Activated CD4-positive, alpha-beta T cell treated with anti-CD3 and anti-CD28 coated beads, Interleukin-2, amount 10 ng/mL, durations not matched to agents 7 days and 5 days (primary cell): ENCODE measurements at regions not wholly inside any gene's neighbourhood (a gene's known extent, or its start where the extent isn't known, plus 50 kb on each side); places are given as distances from the start of the nearest gene placed in this dataset.

Experiments used
- CTCF ChIA-PET: fragments of 350-600 bp; sonication (Branson Sonifier 250); formaldehyde crosslinking; loops from one replicate; lab custom pipeline; 2021; ENCODE audit warnings: antibody characterized with exemption; lab: Charles Lee
- POLR2A ChIA-PET: fragments of 350-600 bp; sonication (Branson Sonifier 250); formaldehyde crosslinking; loops from one replicate; lab custom pipeline; 2021; ENCODE audit warnings: antibody characterized with exemption; lab: Charles Lee
- DNase-seq: peaks from one replicate; pipeline ENCODE4 v3.0.0-alpha.2; 2020
- H3K27ac Mint-ChIP-seq: one replicate; pipeline ENCODE4 v1.8.0; 2021; ENCODE audit warnings: mild to moderate bottlenecking, moderate library complexity, mixed read lengths
- H3K27me3 Mint-ChIP-seq: one replicate; pipeline ENCODE4 v1.8.0; 2021; ENCODE audit warnings: mixed read lengths
- H3K36me3 Mint-ChIP-seq: one replicate; pipeline ENCODE4 v1.8.0; 2021; ENCODE audit warnings: low read depth, mixed read lengths
- H3K4me1 Mint-ChIP-seq: one replicate; pipeline ENCODE4 v1.8.0; 2021; ENCODE audit warnings: mixed read lengths
- H3K4me3 Mint-ChIP-seq: one replicate; pipeline ENCODE4 v1.8.0; 2021; ENCODE audit warnings: mild to moderate bottlenecking, moderate library complexity, mixed read lengths
- H3K9me3 Mint-ChIP-seq: one replicate; pipeline ENCODE4 v1.8.0; 2021; ENCODE audit warnings: mixed read lengths

DNA sequence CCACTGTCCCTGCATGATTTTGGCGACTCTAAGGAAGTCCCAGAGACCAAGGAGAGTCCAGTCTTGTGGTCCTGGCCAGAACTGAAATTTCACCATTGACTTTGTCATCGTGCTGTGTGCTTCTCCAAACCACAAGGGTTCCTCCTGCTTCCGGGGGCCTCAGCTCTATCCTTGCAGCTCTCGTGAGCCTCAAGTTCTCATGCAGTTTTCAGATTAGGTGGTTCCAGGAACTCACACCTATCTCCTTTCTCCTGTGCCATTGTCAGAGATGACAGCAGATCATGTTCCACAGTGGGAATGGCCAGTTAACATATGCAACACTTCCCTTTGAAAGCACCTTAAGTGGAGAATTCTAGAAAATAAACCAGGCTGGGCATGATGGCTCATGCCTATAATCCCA is 97.9 kb upstream of the CRHR1 start:
- CTCF ChIA-PET: no interaction called here
- no peaks in the 10 kb centered on the region for H3K36me3 Mint-ChIP-seq

DNA sequence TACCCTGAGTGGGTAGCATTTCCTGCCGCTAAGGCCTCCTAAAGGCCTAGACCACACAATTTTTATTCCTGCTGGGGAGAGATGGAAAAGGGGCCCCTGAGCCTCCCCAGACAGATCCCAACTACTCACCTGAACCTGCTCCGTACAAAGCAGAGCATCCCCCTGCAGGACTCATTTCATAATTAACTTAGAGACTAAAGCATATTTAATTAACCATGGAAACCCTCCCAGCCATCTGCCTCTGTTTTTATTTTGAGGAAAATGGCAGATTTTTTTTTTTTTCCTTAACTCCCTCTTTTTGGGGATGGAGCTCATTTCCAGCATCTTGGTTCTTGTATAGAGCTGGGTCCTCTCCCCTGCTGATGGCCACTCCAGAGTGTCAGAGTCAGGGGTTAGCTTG is 96.5 kb upstream of the CRHR1 start:
- Mint-ChIP-seq H3K4me3 (no peak overlapping the region), H3K4me1 (no peaks in the 10 kb centered on the region), H3K36me3 (no peaks in the 10 kb centered on the region), H3K9me3 (no peaks in the 10 kb centered on the region), H3K27ac (no peak overlapping the region), H3K27me3 (peaks cover 29% of the 10 kb centered on the region)
- no peak for DNase-seq
- ChIA-PET CTCF (interaction anchor here (1.0 kb wide), 1 partner anchor 12 kb away, joined by 3 read pairs; no protein-coding TSS in a partner anchor), POLR2A (no interaction called here)

More for the DNA sequence above, 97.9 kb upstream of the CRHR1 start:
- Mint-ChIP-seq H3K4me1 (no peaks in the 10 kb centered on the region), H3K27me3 (peaks cover 24% of the 10 kb centered on the region), H3K27ac (no peak overlapping the region), H3K9me3 (no peaks in the 10 kb centered on the region), H3K4me3 (no peak overlapping the region)
- POLR2A ChIA-PET: no interaction called here
- DNase-seq: no peak

DNA sequence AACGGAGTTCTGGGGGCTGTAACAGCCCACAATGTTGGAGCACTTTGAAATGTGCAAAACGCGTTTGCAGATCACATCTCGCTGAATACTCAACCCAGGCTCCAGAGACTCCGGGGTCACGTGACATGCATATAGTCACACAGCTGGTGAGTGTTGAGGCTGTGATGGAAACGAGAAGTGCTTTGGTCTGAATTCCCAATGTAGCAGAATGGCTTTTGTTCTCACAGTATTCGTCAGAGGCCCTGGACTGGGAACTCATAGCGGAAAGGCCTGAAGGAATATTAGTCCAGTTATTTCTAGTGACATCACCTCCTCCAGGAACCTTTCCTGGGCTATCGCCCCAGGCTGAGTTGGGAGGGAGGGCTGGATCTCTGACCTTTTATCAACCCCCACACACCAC is 95.8 kb upstream of the CRHR1 start:
- H3K27me3 Mint-ChIP-seq: peaks cover 29% of the 10 kb centered on the region
- no peak for DNase-seq
- CTCF ChIA-PET: interaction anchor here (1.0 kb wide), 1 partner anchor 12 kb away, joined by 3 read pairs; no protein-coding TSS in a partner anchor
- no peaks in the 10 kb centered on the region for H3K4me1 Mint-ChIP-seq
- H3K27ac Mint-ChIP-seq: no peak overlapping the region
- H3K4me3 Mint-ChIP-seq: no peak overlapping the region
- no peaks in the 10 kb centered on the region for H3K9me3 Mint-ChIP-seq
- POLR2A ChIA-PET: no interaction called here
- H3K36me3 Mint-ChIP-seq: no peaks in the 10 kb centered on the region

DNA sequence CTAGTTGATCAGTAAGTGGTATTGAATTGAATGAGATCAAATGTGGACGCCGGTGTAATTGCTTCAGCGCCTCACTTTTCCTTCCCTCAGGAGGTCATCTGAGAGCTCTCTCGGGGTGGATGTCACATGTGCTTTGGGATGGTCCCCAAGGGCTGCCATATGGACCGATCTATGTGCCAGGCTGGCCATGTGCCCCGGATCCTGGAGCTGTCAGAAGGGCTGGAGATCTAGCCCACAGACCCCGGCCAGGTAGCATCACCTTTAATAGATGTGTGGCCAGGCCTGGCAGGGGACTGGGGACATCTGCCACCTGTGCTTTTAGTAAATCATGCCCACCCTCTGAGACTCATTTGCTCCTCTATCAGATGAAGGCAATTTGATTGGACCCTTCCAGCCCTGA is 95.3 kb upstream of the CRHR1 start:
- POLR2A ChIA-PET: no interaction called here
- CTCF ChIA-PET: no interaction called here

DNA sequence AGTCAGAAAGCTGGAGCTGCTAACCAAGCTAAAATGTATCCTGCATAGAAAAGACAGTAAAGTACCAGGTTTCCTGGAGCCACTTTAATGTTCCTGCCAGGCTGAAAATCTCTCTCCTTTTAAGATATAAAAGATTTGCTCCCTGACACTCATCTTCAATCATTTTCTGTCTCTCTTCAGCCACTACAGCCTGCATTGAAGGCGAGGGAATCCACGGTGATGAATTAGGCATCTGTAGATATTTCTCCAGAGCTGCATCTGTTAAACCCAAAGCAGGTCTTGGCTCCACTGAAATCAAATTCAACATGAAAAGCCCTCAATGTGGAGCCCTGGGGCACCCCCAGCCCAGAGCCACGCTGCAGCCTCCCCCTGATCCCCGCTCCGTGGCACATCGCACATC is 94.7 kb upstream of the CRHR1 start:
- no peaks in the 10 kb centered on the region for H3K9me3 Mint-ChIP-seq
- no peaks in the 10 kb centered on the region for H3K4me1 Mint-ChIP-seq
- H3K4me3 Mint-ChIP-seq: no peak overlapping the region
- H3K27me3 Mint-ChIP-seq: peaks cover 32% of the 10 kb centered on the region
- H3K36me3 Mint-ChIP-seq: no peaks in the 10 kb centered on the region
- no peak for DNase-seq
- ChIA-PET CTCF (no interaction called here), POLR2A (no interaction called here)
- no peak overlapping the region for H3K27ac Mint-ChIP-seq

More for the DNA sequence above, 95.3 kb upstream of the CRHR1 start:
- DNase-seq: no peak
- Mint-ChIP-seq H3K27me3 (peaks cover 31% of the 10 kb centered on the region), H3K4me1 (no peaks in the 10 kb centered on the region), H3K36me3 (no peaks in the 10 kb centered on the region), H3K9me3 (no peaks in the 10 kb centered on the region), H3K4me3 (no peak overlapping the region), H3K27ac (no peak overlapping the region)

DNA sequence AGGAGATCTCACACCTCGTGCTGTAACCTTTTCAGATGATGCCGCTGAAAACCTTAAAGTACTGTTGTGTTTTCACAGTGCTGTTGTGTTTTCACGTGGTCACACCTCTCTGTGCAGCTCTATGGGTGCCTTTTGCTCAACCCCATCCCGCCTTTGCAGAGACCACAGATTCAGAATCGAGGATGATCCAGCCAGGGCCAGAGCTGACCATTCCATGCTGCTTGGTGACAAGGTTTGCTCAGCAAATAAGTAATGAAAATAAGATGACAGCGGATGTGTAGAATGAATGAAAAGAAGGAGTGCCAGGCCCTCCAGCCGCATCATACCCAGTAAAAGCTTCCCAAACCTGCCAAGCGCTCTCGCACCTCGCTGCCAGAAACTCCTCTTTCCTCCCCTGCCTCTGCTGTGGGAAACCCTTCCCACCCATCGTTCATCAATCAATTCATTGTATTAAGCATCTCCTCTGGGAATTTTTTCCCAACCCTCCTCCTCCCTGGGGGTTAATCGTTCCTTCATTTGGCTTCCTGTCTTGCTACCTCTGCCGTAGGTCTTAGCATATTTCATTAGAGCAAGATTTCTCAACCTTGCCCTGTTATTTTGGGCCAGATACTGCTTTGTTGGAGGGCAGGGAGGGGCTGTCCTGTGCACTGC is 93.4 kb upstream of the CRHR1 start:
- CTCF ChIA-PET: no interaction called here
- POLR2A ChIA-PET: no interaction called here
- peaks cover 40% of the 10 kb centered on the region for H3K27me3 Mint-ChIP-seq

DNA sequence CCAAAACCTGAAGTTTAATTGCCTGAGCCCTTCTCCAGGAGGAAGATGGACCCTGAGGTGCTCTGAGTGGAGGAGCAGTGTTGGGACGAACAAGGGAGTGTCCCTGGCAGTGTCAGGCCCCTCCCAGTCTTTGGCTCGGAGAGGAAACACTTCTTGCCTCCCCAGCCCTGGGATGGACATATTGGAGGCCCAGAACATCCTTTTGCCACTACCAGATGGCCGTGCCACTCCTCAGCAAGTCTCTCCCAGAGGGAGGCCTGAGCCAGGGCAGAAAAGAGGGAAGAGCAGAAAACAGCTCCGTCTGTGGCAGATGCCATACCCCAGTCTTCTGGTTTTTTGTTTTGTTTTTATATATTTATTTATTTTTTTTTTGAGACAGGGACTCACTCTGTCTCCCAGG is 91.5 kb upstream of the CRHR1 start:
- ChIA-PET CTCF (no interaction called here), POLR2A (no interaction called here)
- Mint-ChIP-seq H3K4me3 (no peak overlapping the region), H3K9me3 (no peaks in the 10 kb centered on the region), H3K4me1 (no peaks in the 10 kb centered on the region), H3K27me3 (peaks cover 48% of the 10 kb centered on the region), H3K36me3 (no peaks in the 10 kb centered on the region), H3K27ac (no peak overlapping the region)
- no peak for DNase-seq

More for the DNA sequence above, 93.4 kb upstream of the CRHR1 start:
- no peaks in the 10 kb centered on the region for H3K36me3 Mint-ChIP-seq
- no peak overlapping the region for H3K4me3 Mint-ChIP-seq
- no peak for DNase-seq
- no peaks in the 10 kb centered on the region for H3K4me1 Mint-ChIP-seq
- H3K9me3 Mint-ChIP-seq: no peaks in the 10 kb centered on the region
- H3K27ac Mint-ChIP-seq: no peak overlapping the region

DNA sequence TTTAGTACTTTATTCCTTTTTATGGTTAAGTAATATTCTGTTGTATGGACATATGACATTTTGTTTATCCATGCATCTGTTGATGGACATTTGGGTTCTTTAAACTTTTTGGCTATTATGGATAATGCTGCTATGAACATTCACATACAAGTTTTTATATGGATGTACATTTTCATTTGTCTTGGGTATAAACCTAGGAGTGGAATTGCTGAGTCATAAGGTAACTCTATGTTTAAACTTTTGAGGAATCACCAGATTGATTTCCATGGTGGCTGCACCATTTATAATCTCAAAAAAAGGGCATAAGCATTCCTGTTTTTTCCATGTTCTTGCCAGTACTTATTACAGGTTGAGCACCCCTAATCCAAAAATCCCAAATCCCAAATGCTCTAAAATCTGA is 90.3 kb upstream of the CRHR1 start:
- H3K4me1 Mint-ChIP-seq: no peaks in the 10 kb centered on the region
- H3K9me3 Mint-ChIP-seq: no peaks in the 10 kb centered on the region
- H3K4me3 Mint-ChIP-seq: no peak overlapping the region
- ChIA-PET CTCF (no interaction called here), POLR2A (no interaction called here)
- DNase-seq: no peak
- no peaks in the 10 kb centered on the region for H3K36me3 Mint-ChIP-seq
- H3K27ac Mint-ChIP-seq: no peak overlapping the region
- peaks cover 48% of the 10 kb centered on the region for H3K27me3 Mint-ChIP-seq

DNA sequence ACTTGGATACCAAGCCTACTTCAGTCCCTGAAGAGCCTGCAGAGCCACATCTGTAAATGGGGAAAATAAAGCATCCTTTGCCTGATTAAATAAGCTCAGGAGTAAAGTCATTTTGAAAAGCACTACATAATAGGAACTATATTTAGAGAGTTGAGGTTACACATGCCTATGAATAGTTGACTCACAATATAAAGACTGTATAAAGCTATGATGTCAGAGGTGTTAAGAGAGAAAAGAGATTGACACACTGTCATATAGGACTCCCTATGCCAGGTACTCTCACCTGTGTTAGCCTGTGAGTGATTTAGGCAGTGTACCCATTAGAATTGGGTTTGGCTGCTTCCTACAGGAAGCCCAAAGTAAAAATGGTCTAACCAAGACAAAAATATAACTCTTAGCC is 87.7 kb upstream of the CRHR1 start:
- Mint-ChIP-seq H3K9me3 (no peaks in the 10 kb centered on the region), H3K27ac (no peak overlapping the region), H3K4me1 (no peaks in the 10 kb centered on the region), H3K4me3 (no peak overlapping the region), H3K27me3 (peaks cover 37% of the 10 kb centered on the region), H3K36me3 (no peaks in the 10 kb centered on the region)
- CTCF ChIA-PET: interaction anchor here (1.1 kb wide), 1 partner anchor 19 kb away, joined by 3 read pairs; no protein-coding TSS in a partner anchor
- DNase-seq: no peak
- POLR2A ChIA-PET: no interaction called here

DNA sequence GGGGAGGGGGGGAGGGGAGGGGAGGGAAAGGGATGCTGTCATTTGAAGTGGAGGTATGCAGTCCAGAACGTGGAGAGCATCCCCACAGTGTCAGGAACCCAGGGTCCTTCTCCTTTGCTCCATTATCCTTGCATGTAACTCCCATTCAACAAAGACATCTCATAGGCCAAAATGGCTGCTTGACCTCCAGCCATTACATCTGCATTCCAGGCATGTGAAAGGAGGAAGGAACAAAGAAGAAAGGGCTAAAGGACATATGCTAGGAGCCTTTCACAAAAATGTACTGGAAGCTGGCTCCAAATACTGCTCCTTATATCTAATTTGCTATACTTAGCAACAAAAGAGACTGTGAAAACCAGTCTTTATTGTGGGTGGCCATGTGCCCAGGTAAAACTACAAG is 87.0 kb upstream of the CRHR1 start:
- ChIA-PET POLR2A (no interaction called here), CTCF (no interaction called here)
- DNase-seq: no peak
- Mint-ChIP-seq H3K36me3 (no peaks in the 10 kb centered on the region), H3K27ac (no peak overlapping the region), H3K27me3 (peaks cover 37% of the 10 kb centered on the region), H3K9me3 (no peaks in the 10 kb centered on the region), H3K4me3 (no peak overlapping the region), H3K4me1 (no peaks in the 10 kb centered on the region)

DNA sequence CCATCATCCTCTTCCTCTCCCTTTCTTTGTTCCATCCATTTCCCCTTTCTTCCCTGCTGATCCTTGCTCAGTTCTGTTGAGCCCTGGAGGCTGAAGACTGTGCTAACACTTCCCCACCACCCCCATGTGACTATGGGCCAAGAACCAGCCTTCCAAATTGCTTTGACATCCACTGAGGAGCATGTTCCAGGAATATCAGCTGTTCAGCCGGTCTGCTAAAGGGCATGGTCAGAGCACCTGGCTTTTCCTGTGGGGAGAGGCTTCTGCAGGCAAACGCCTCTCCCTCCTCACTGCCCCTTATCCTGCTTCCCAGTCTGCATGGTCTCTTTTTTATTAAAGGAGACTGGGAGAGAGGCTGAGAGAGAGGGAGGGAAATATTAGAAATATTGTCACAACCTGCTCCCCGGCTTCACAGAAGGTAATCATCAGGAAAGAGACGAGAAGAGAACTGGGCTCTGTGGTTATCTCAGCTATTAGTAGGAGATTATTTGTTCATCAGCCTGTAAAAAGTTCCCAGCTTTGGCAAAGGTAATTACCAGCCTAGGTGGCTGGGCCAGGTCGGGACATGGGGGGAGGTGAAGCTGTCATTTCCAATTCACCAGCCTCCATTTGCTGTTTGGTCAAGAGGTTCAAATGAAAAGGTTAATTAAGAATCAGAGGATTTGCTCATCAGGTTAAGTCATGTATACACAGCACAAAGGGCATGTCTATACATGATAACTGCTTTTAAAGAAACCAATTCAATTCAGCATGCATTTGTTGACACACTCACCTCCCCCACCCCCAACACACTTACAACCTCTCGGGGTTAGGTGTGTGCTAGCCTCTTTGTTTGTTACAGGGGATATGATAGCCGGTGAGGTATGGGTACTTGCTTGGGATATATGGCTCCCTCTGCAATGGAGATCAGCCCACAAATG is 83.7 kb upstream of the CRHR1 start:
- H3K9me3 Mint-ChIP-seq: no peaks in the 10 kb centered on the region
- H3K27me3 Mint-ChIP-seq: peaks cover 29% of the 10 kb centered on the region
- H3K4me1 Mint-ChIP-seq: no peaks in the 10 kb centered on the region
- DNase-seq: no peak
- ChIA-PET POLR2A (no interaction called here), CTCF (interaction anchor here (0.6 kb wide), 1 partner anchor 38 kb away, joined by 3 read pairs; no protein-coding TSS in a partner anchor)
- H3K4me3 Mint-ChIP-seq: no peak overlapping the region
- no peaks in the 10 kb centered on the region for H3K36me3 Mint-ChIP-seq
- no peak overlapping the region for H3K27ac Mint-ChIP-seq

DNA sequence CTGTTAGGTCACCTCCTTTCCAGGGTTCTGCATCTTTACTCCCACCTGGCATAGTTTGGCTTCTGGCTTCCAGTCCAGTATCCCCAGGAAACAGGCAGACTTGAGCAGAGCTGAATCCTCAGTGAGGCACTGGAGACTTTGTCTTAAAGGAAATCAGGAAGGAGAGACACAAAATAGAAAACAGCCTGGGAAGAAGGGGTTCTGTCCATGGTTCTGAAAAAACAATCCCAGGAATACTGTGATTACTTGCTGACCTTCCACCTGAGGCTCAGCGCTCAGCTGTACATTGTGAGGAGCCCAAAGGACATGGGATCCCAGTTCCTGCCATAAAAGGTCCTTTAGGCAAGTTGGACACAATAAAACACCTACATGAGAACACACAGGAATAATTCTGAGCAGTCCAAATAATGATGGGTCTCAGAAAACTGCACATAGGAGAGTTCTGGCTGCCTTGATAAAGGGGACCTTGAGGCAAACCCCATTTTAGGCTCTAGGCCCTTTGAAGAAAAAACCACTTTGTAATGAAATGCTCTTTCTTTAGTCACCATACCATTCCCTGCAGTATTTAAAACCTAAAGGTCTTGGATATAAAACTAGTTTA is 81.4 kb upstream of the CRHR1 start:
- H3K27ac Mint-ChIP-seq: no peak overlapping the region
- DNase-seq: no peak
- ChIA-PET CTCF (no interaction called here), POLR2A (no interaction called here)
- no peaks in the 10 kb centered on the region for H3K4me1 Mint-ChIP-seq
- H3K4me3 Mint-ChIP-seq: no peak overlapping the region
- no peaks in the 10 kb centered on the region for H3K9me3 Mint-ChIP-seq
- H3K27me3 Mint-ChIP-seq: peaks cover 31% of the 10 kb centered on the region
- H3K36me3 Mint-ChIP-seq: no peaks in the 10 kb centered on the region

DNA sequence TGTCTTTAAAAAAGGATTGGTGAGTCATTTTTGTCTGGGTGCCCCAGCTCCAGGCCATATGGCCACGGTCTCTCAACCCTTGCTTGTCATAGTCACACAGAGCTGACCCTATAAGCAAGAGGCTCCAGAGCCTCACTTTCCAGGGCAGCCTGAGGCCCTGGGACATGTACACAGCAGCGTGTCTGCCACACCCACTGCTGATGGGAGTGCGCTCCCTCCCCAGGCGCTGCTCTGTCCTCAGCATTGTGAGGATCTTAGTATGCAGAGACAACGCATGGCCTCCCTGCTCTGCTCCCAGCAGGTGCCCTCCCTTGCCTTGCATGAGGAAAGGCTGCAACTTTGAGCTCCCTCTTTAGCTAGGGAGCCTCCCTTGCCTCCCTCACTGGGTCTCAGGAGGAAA is 80.8 kb upstream of the CRHR1 start:
- H3K27ac Mint-ChIP-seq: no peak overlapping the region
- CTCF ChIA-PET: no interaction called here
- no peaks in the 10 kb centered on the region for H3K9me3 Mint-ChIP-seq
- no peak overlapping the region for H3K4me3 Mint-ChIP-seq
- no peaks in the 10 kb centered on the region for H3K36me3 Mint-ChIP-seq
- POLR2A ChIA-PET: no interaction called here
- no peaks in the 10 kb centered on the region for H3K4me1 Mint-ChIP-seq
- no peak for DNase-seq
- peaks cover 36% of the 10 kb centered on the region for H3K27me3 Mint-ChIP-seq
